Endothelial cell of hepatic sinusoid (primary cell): ENCODE measurements at regions not wholly inside any gene's neighbourhood (a gene's known extent, or its start where the extent isn't known, plus 50 kb on each side); places are given as distances from the start of the nearest gene placed in this dataset.

Experiments used
- in situ Hi-C: cut with HindIII; loops from 2 replicates; pipeline ENCODE4 v1.10.0; 2017; ENCODE audit warnings: low sequenced_read_pairs

GRCh38 chr6:77979204-77979603 is 326.4 kb downstream of the MEI4 start:
- in situ Hi-C loops: no loop called here

GRCh38 chr6:77986380-77987034 is 333.7 kb downstream of the MEI4 start:
- in situ Hi-C loops: no loop called here

- in situ Hi-C loops: no loop called here
Measured at GRCh38 chr6:77987035-77987384, 334.2 kb downstream of the MEI4 start.

- in situ Hi-C loops: no loop called here
Measured at GRCh38 chr6:78010130-78010529, 357.3 kb downstream of the MEI4 start.

GRCh38 chr6:78020586-78020985 is 367.7 kb downstream of the MEI4 start:
- in situ Hi-C loops: no loop called here

- in situ Hi-C loops: no loop called here
Measured at GRCh38 chr6:78025502-78025901, 372.7 kb downstream of the MEI4 start.

GRCh38 chr6:78031228-78031627 is 378.4 kb downstream of the MEI4 start:
- in situ Hi-C loops: no loop called here

- in situ Hi-C loops: no loop called here
Measured at GRCh38 chr6:78059171-78059570, 406.3 kb downstream of the MEI4 start.

GRCh38 chr6:78062993-78063392 is 410.2 kb downstream of the MEI4 start:
- in situ Hi-C loops: no loop called here

- in situ Hi-C loops: no loop called here
Measured at GRCh38 chr6:78076371-78076770, 423.5 kb downstream of the MEI4 start.

GRCh38 chr6:78089531-78089930 is 436.7 kb downstream of the MEI4 start:
- in situ Hi-C loops: no loop called here

- in situ Hi-C loops: no loop called here
Measured at GRCh38 chr6:78093906-78094305, 441.1 kb downstream of the MEI4 start.

GRCh38 chr6:78101387-78101786 is 448.5 kb downstream of the MEI4 start:
- in situ Hi-C loops: no loop called here

- in situ Hi-C loops: no loop called here
Measured at GRCh38 chr6:78110641-78111040, 457.8 kb downstream of the MEI4 start.

- in situ Hi-C loops: no loop called here
Measured at GRCh38 chr6:78117966-78118365, 465.1 kb downstream of the MEI4 start.

GRCh38 chr6:78131521-78131920 is 478.7 kb downstream of the MEI4 start:
- in situ Hi-C loops: no loop called here

- in situ Hi-C loops: no loop called here
Measured at GRCh38 chr6:78132671-78133410, 480.0 kb downstream of the MEI4 start.

GRCh38 chr6:78150425-78150824 is 497.6 kb downstream of the MEI4 start:
- in situ Hi-C loops: no loop called here

- in situ Hi-C loops: no loop called here
Measured at GRCh38 chr6:78153976-78154375, 501.1 kb downstream of the MEI4 start.

GRCh38 chr6:78157606-78158005 is 504.8 kb downstream of the MEI4 start:
- in situ Hi-C loops: no loop called here

GRCh38 chr6:78188891-78189290 is 536.1 kb downstream of the MEI4 start:
- in situ Hi-C loops: no loop called here

- in situ Hi-C loops: no loop called here
Measured at GRCh38 chr6:78192057-78192456, 539.2 kb downstream of the MEI4 start.

GRCh38 chr6:78199044-78199443 is 546.2 kb downstream of the MEI4 start:
- in situ Hi-C loops: no loop called here
